ENCODE measurements at regions not wholly inside any gene's neighbourhood (a gene's known extent, or its start where the extent isn't known, plus 50 kb on each side); places are given as distances from the start of the nearest gene placed in this dataset.
A peak's percentile ranks its signal among the peaks of the same experiment; 100 is the strongest.

GRCh38 chr9:38162332-38163211 is 93.5 kb upstream of the SHB start:
- Histone ChIP-seq H3K9me3 (ENCODE audit: low read length) (no peaks in the 10 kb centered on the region), H3K36me3 (ENCODE audit: low read depth, low read length) (no peaks in the 10 kb centered on the region), H4K20me1 (ENCODE audit: low read length) (no peaks in the 10 kb centered on the region), H3K4me1 (ENCODE audit: insufficient read depth, low read length) (0 out of 2 replicates have a peak, but pooled peaks cover 4% of the 10 kb centered on the region), H3K9ac (ENCODE audit: low read length) (no peak overlapping the region), H3K9me2 (replicated peaks; ENCODE audit: low read length) (no peaks in the 10 kb centered on the region), H3K27ac (ENCODE audit: low read length) (no peak overlapping the region), H2AFZ (ENCODE audit: low read length) (no peak overlapping the region), H3K79me2 (ENCODE audit: low read length) (no peaks in the 10 kb centered on the region), H3K4me2 (ENCODE audit: low read length) (no peak overlapping the region), H3F3A (ENCODE audit: low read length, unreplicated experiment) (no peaks in the 10 kb centered on the region), H3K27me3 (ENCODE audit: low read length) (no peaks in the 10 kb centered on the region), H3K4me3 (ENCODE audit: low read length) (no peak overlapping the region)
- DNase-seq (peak; percentile 17), ATAC-seq (peak; percentile 61)
- POLR2A ChIA-PET (ENCODE audit: unreplicated experiment): no interaction called here
- BruUV-seq (replicated peaks): no TSS peak
- intact Hi-C loops (cut with micrococcal nuclease): loop anchor here (5.0 kb wide), 1 partner anchor 100 kb away; no protein-coding TSS in a partner anchor
- TF ChIP-seq CTCF (conservative IDR thresholded peaks at IDR 0.05; ENCODE audit: low read depth, low read length) (no peak), EZH2 (IDR thresholded peaks at IDR 0.05; ENCODE audit: low read length, unreplicated experiment) (no peak), EZH2phosphoT487 (IDR thresholded peaks at IDR 0.05; ENCODE audit: borderline replicate concordance, low read length) (no peak)
- CTCF ChIA-PET: no interaction called here

- peak; percentile 53 for DNase-seq
Observed at GRCh38 chr9:38160613-38161215, 91.7 kb upstream of the SHB start.

More at GRCh38 chr9:38160613-38161215, 91.7 kb upstream of the SHB start:
- no peak for ATAC-seq
- Histone ChIP-seq H3K36me3 (ENCODE audit: low read depth, low read length) (no peaks in the 10 kb centered on the region), H3K9me2 (replicated peaks; ENCODE audit: low read length) (no peaks in the 10 kb centered on the region), H3K27ac (ENCODE audit: low read length) (no peak overlapping the region), H3K4me2 (ENCODE audit: low read length) (no peak overlapping the region), H2AFZ (ENCODE audit: low read length) (no peak overlapping the region), H3K4me1 (ENCODE audit: insufficient read depth, low read length) (0 out of 2 replicates have a peak, but pooled peaks cover 4% of the 10 kb centered on the region), H4K20me1 (ENCODE audit: low read length) (no peaks in the 10 kb centered on the region), H3K9me3 (ENCODE audit: low read length) (no peaks in the 10 kb centered on the region), H3F3A (ENCODE audit: low read length, unreplicated experiment) (no peaks in the 10 kb centered on the region), H3K27me3 (ENCODE audit: low read length) (no peaks in the 10 kb centered on the region), H3K79me2 (ENCODE audit: low read length) (no peaks in the 10 kb centered on the region), H3K9ac (ENCODE audit: low read length) (no peak overlapping the region), H3K4me3 (ENCODE audit: low read length) (no peak overlapping the region)
- POLR2A ChIA-PET (ENCODE audit: unreplicated experiment): no interaction called here
- intact Hi-C loops (cut with micrococcal nuclease): loop anchor here (5.0 kb wide), 1 partner anchor 102 kb away; no protein-coding TSS in a partner anchor
- BruUV-seq (replicated peaks): no TSS peak
- peak; percentile 87 for TF ChIP-seq CTCF (conservative IDR thresholded peaks at IDR 0.05; ENCODE audit: low read depth, low read length)
- no peak for TF ChIP-seq EZH2phosphoT487 (IDR thresholded peaks at IDR 0.05; ENCODE audit: borderline replicate concordance, low read length)
- TF ChIP-seq EZH2 (IDR thresholded peaks at IDR 0.05; ENCODE audit: low read length, unreplicated experiment): no peak
- CTCF ChIA-PET: no interaction called here

Data from PC-3 (cell line).